Gastroesophageal sphincter (tissue), 4 donors: ENCODE measurements at regions not wholly inside any gene's neighbourhood (a gene's known extent, or its start where the extent isn't known, plus 50 kb on each side); places are given as distances from the start of the nearest gene placed in this dataset.

Source experiments
- ATAC-seq: fragments of 150-250 bp; one replicate; pipeline ENCODE4 v1.9.1; 2016; ENCODE audit warnings: mild to moderate bottlenecking, moderate library complexity
- H3K27ac ChIP-seq, 4 donors: fragments of 200-600 bp; sonication (generic) in 3 of 4; 1 replicate in 3 of 4; 2 replicates in 1 of 4; pipeline ENCODE4 v1.5.1; 2016 to 2019
- H3K27me3 ChIP-seq: fragments of 200-600 bp; sonication (generic); one replicate; pipeline ENCODE4 v1.5.1; 2019
- H3K36me3 ChIP-seq, 2 donors: fragments of 200-600 bp; sonication (generic); one replicate each; pipeline ENCODE4 v1.5.1; 2019; ENCODE audit warnings: control low read depth in 1 of 2
- H3K4me1 ChIP-seq, 3 donors: fragments of 200-600 bp; sonication (generic); 1 replicate in 2 of 3; 2 replicates in 1 of 3; pipeline ENCODE4 v1.5.1; 2016 to 2019; ENCODE audit warnings: control low read depth in 2 of 3
- H3K4me3 ChIP-seq, 2 donors: fragments of 200-600 bp; sonication (generic); one replicate each; pipeline ENCODE4 v1.5.1; 2019; ENCODE audit warnings: mild to moderate bottlenecking in 1 of 2, moderate library complexity in 1 of 2
- H3K9me3 ChIP-seq, 3 donors: fragments of 200-600 bp; sonication (generic); one replicate each; pipeline ENCODE4 v1.5.1; 2017 to 2019; ENCODE audit warnings: control low read depth in 2 of 3
- CTCF ChIP-seq, 4 experiments: fragments of 200-600 bp in 2 of 4; fragments of 450-650 bp in 2 of 4; sonication (generic) in 1 of 4; IDR thresholded peaks; one replicate each; pipeline ENCODE4 v1.5.1; 2017 to 2019; ENCODE audit warnings: antibody characterized with exemption in 4 of 4, mild to moderate bottlenecking in 2 of 4, moderate library complexity in 2 of 4
- EP300 ChIP-seq: sonication (generic); formaldehyde crosslinking; IDR thresholded peaks from one replicate; pipeline ENCODE4 v1.6.1; 2017; ENCODE audit warnings: antibody characterized with exemption, mild to moderate bottlenecking
- POLR2A ChIP-seq, 2 donors: fragments of 450-650 bp; IDR thresholded peaks; one replicate each; pipeline ENCODE4 v1.6.1; 2017; ENCODE audit warnings: antibody characterized with exemption in 2 of 2, mild to moderate bottlenecking in 2 of 2, moderate library complexity in 1 of 2
- POLR2AphosphoS5 ChIP-seq: sonication (generic); formaldehyde crosslinking; IDR thresholded peaks from one replicate; pipeline ENCODE4 v1.6.1; 2017; ENCODE audit warnings: antibody characterized with exemption
- WGBS, 2 donors: methylation state at CpG; one replicate each; pipeline ENCODE4 v1.1.5; 2018; ENCODE audit warnings: low coverage in 1 of 2; 5-methylcytosine and 5-hydroxymethylcytosine counted together

- Histone ChIP-seq H3K4me3 (no peak overlapping the region), H3K4me1 (peaks cover 0 to 8% (median 8%) of the 10 kb centered on the region in 3 donors), H3K36me3 (no peaks in the 10 kb centered on the region), H3K27ac (no peak overlapping the region), H3K9me3 (no peaks in the 10 kb centered on the region), H3K27me3 (no peaks in the 10 kb centered on the region)
- 82% methylated on average over 4 of the region's 7 CpGs; no CpG with 5 or more reads in 1 of the 2 donors for WGBS, 2 donors
- no peak for ATAC-seq
- TF ChIP-seq POLR2A (IDR thresholded peaks at IDR 0.05) (no peak), CTCF (IDR thresholded peaks at IDR 0.05) (no peak), EP300 (no peak), POLR2AphosphoS5 (no peak)
Measured at GRCh38 chr17:77859035-77859810, 99.3 kb upstream of the TNRC6C start.

GRCh38 chr17:77861133-77861695, 97.3 kb upstream of the TNRC6C start:
- no peak overlapping the region for H3K27ac ChIP-seq
- H3K9me3 ChIP-seq: no peaks in the 10 kb centered on the region
- ATAC-seq: no peak
- TF ChIP-seq POLR2A (IDR thresholded peaks at IDR 0.05): no peak
- no peak for TF ChIP-seq POLR2AphosphoS5
- no peak for TF ChIP-seq CTCF (IDR thresholded peaks at IDR 0.05)
- no peak for TF ChIP-seq EP300
- H3K4me1 ChIP-seq: peaks cover 0 to 16% (median 15%) of the 10 kb centered on the region in 3 donors
- H3K4me3 ChIP-seq: no peak overlapping the region
- no peaks in the 10 kb centered on the region for H3K36me3 ChIP-seq
- whole genome bisulfite sequencing, 2 donors: 80 to 92% methylated on average over 1 of the region's 1 CpG
- H3K27me3 ChIP-seq: no peaks in the 10 kb centered on the region

- Histone ChIP-seq H3K4me3 (no peak overlapping the region), H3K27me3 (no peaks in the 10 kb centered on the region), H3K36me3 (no peaks in the 10 kb centered on the region), H3K4me1 (peaks cover 0 to 16% (median 15%) of the 10 kb centered on the region in 3 donors), H3K27ac (no peak overlapping the region), H3K9me3 (no peaks in the 10 kb centered on the region)
- 75 to 80% methylated on average over 1 to 2 of the region's 13 CpGs for WGBS, 2 donors
- TF ChIP-seq POLR2A (IDR thresholded peaks at IDR 0.05) (no peak), EP300 (no peak), CTCF (IDR thresholded peaks at IDR 0.05) (no peak), POLR2AphosphoS5 (no peak)
- ATAC-seq: no peak
Measured at GRCh38 chr17:77861981-77862645, 96.4 kb upstream of the TNRC6C start.

- Histone ChIP-seq H3K9me3 (no peaks in the 10 kb centered on the region), H3K4me3 (no peak overlapping the region), H3K27ac (peak overlapping the region in 3 of 4 donors; percentile 51 to 68 (median 57)), H3K36me3 (no peaks in the 10 kb centered on the region), H3K4me1 (peaks cover 0 to 16% (median 15%) of the 10 kb centered on the region in 3 donors), H3K27me3 (no peaks in the 10 kb centered on the region)
- WGBS, 2 donors: 69 to 96% methylated on average over 3 to 10 of the region's 14 CpGs
- ATAC-seq: no peak
- TF ChIP-seq POLR2AphosphoS5 (no peak), POLR2A (IDR thresholded peaks at IDR 0.05) (no peak), CTCF (IDR thresholded peaks at IDR 0.05) (no peak), EP300 (no peak)
Measured at GRCh38 chr17:77862890-77863813, 95.4 kb upstream of the TNRC6C start.
